ENCODE measurements at regions not wholly inside any gene's neighbourhood (a gene's known extent, or its start where the extent isn't known, plus 50 kb on each side); places are given as distances from the start of the nearest gene placed in this dataset.

GRCh38 chr20:11017446-11017845, 343.6 kb upstream of the JAG1 start:
- no peak for FAIRE-seq
- Histone ChIP-seq H4K5ac (ENCODE audit: insufficient read length, low read depth, low read length) (no peak overlapping the region), H3K9me3 (ENCODE audit: insufficient read depth in 2 of 2, low read depth in 1 of 2, low read length in 1 of 2) (no peaks in the 10 kb centered on the region), H2AFZ (ENCODE audit: low read length) (no peak overlapping the region), H3K27ac (ENCODE audit: low read depth, low read length) (no peak overlapping the region), H3K18ac (ENCODE audit: extremely low read depth, low read length) (no peak overlapping the region), H3K79me1 (ENCODE audit: low read depth, low read length) (no peaks in the 10 kb centered on the region), H2BK120ac (replicated peaks; ENCODE audit: low read depth, low read length) (no peak overlapping the region), H3K56ac (replicated peaks; ENCODE audit: insufficient read length, low read depth, low read length) (no peak overlapping the region), H2AK5ac (ENCODE audit: low read depth, low read length) (no peak overlapping the region), H3K4me3 (ENCODE audit: extremely low read depth in 1 of 4, insufficient read depth in 2 of 4, low read depth in 3 of 4, low read length in 4 of 4) (no peak overlapping the region), H3K27me3 (replicated peaks in 1 of 4; ENCODE audit: control insufficient read depth in 3 of 4, extremely low read depth in 1 of 4, insufficient read depth in 3 of 4, low read length in 3 of 4) (no peaks in the 10 kb centered on the region), H3K23ac (ENCODE audit: insufficient read length) (no peak overlapping the region), H3K4me1 (replicated peaks in 1 of 4; ENCODE audit: control insufficient read depth in 3 of 4, insufficient read depth in 4 of 4, low read length in 3 of 4) (no peaks in the 10 kb centered on the region), H4K8ac (ENCODE audit: extremely low read depth, insufficient read depth, low read length) (no peak overlapping the region), H3K23me2 (ENCODE audit: low read depth, low read length) (no peaks in the 10 kb centered on the region), H2BK5ac (ENCODE audit: low read depth, low read length) (no peak overlapping the region), H4K91ac (replicated peaks; ENCODE audit: insufficient read length, low read length) (no peak overlapping the region), H3K79me2 (ENCODE audit: control insufficient read depth in 1 of 2, insufficient read depth in 2 of 2, low read length in 2 of 2) (no peaks in the 10 kb centered on the region), H3K36me3 (ENCODE audit: control insufficient read depth in 2 of 4, insufficient read depth in 4 of 4, low read length in 3 of 4) (no peaks in the 10 kb centered on the region), H2BK12ac (ENCODE audit: low read depth, low read length) (no peak overlapping the region), H2BK20ac (ENCODE audit: low read length) (no peak overlapping the region), H4K20me1 (replicated peaks in 1 of 2; ENCODE audit: control insufficient read depth in 1 of 2, insufficient read depth in 2 of 2, low read length in 2 of 2) (no peaks in the 10 kb centered on the region), H3K4ac (replicated peaks; ENCODE audit: insufficient read length, low read depth, low read length) (no peak overlapping the region), H3K14ac (ENCODE audit: insufficient read length) (no peak overlapping the region), H3K9ac (replicated peaks in 1 of 4; ENCODE audit: extremely low read depth in 1 of 4, low read depth in 3 of 4, low read length in 3 of 4) (no peak overlapping the region), H3K4me2 (ENCODE audit: insufficient read depth in 1 of 2, low read depth in 2 of 2, low read length in 2 of 2) (no peak overlapping the region), H2BK15ac (ENCODE audit: low read length) (no peak overlapping the region)
- POLR2A ChIA-PET (ENCODE audit: partially characterized antibody), result no interaction called here
- 89% methylated on average over 4 of the region's 4 CpGs; no CpG with 5 or more reads in 1 of the 2 experiments for WGBS, 2 experiments (ENCODE audit: extremely low coverage in 1 of 2, insufficient coverage in 1 of 2, insufficient read length in 1 of 2, insufficient replicate concordance in 2 of 2, low coverage in 1 of 2, low lambda C conversion rate in 2 of 2, missing lambda C conversion rate in 1 of 2)
- CTCF ChIA-PET (ENCODE audit: partially characterized antibody), result no interaction called here
- TF ChIP-seq NANOG (IDR thresholded peaks at IDR 0.05; ENCODE audit: insufficient read depth, low read depth, low read length, poor library complexity, severe bottlenecking) (no peak), EP300 (IDR thresholded peaks at IDR 0.05; ENCODE audit: borderline replicate concordance in 1 of 2, low read depth in 2 of 2, low read length in 2 of 2) (no peak), ZNF274 (IDR thresholded peaks at IDR 0.05; ENCODE audit: borderline replicate concordance, extremely low read depth, low read length) (no peak), PHF8 (conservative IDR thresholded peaks at IDR 0.05; ENCODE audit: low read depth, low read length) (no peak)
- DNase-seq (ENCODE audit: low read depth in 1 of 2, low spot score in 2 of 2), result no peak

Data from H1 (cell line).